HCT116 (cell line): ENCODE measurements at regions not wholly inside any gene's neighbourhood (a gene's known extent, or its start where the extent isn't known, plus 50 kb on each side); places are given as distances from the start of the nearest gene placed in this dataset.

ENCODE experiments used
- ATAC-seq: fragments of 200-7000 bp; cut with Tn5 transposase; 2 replicates; pipeline ENCODE4 v1.9.1; 2020; ENCODE audit warnings: mild to moderate bottlenecking, moderate library complexity
- BruUV-seq: library from RNA; stranded (reverse); fragments of 400-500 nt; replicated peaks from 2 replicates; lab custom pipeline; 2021; lab: Mats Ljungman, UMichigan
- CTCF ChIA-PET: fragments of 300-600 bp; sonication (Branson Sonifier 250); formaldehyde crosslinking; loops from one replicate; lab custom pipeline; 2021; ENCODE audit warnings: antibody characterized with exemption; lab: Charles Lee
- POLR2A ChIA-PET: fragments of 300-600, 350-600 bp; sonication (Branson Sonifier 250); formaldehyde crosslinking; loops from one replicate; lab custom pipeline; 2021; ENCODE audit warnings: antibody characterized with exemption; lab: Charles Lee
- RAD21 ChIA-PET, 2 experiments: fragments of 300-600 bp; sonication (Branson Sonifier 250); formaldehyde crosslinking; loops; one replicate each; lab custom pipeline; 2023; ENCODE audit warnings: low total read pairs in 2 of 2; ENCODE audit not compliant: uncharacterized antibody in 2 of 2, unreplicated experiment in 2 of 2, low non-redundant PET in 1 of 2; lab: Charles Lee
- DNase-seq: peaks from one replicate; pipeline ENCODE4 v3.0.0-alpha.2; 2010; ENCODE audit warnings: low read depth, low spot score
- H2AFZ ChIP-seq: fragments of 200-600 bp; shearing (Covaris generic), sonication (generic); 2 replicates; pipeline ENCODE4 v1.6.1; 2017; ENCODE audit warnings: low read depth, mixed run types, mixed read lengths, antibody characterized with exemption, low read length; ENCODE audit not compliant: poor library complexity, severe bottlenecking
- H3K27ac ChIP-seq: 2 replicates; pipeline ENCODE4 v1.5.1; 2012; ENCODE audit warnings: low read depth, low read length
- H3K27me3 ChIP-seq: fragments of 200-600 bp; sonication (generic); 2 replicates; pipeline ENCODE4 v1.6.1; 2016; ENCODE audit warnings: mixed run types, low read length, mixed read lengths; ENCODE audit not compliant: insufficient read depth
- H3K36me3 ChIP-seq, 2 experiments: fragments of 200-500 bp in 1 of 2; fragments of 200-600 bp in 1 of 2; sonication (Bioruptor generic) in 1 of 2; sonication (generic) in 1 of 2; 2 replicates each; pipeline versions ENCODE4 v1.5.1 to v1.6.1; 2014 to 2016; ENCODE audit warnings: low read length in 2 of 2, inconsistent platforms in 1 of 2, mixed read lengths in 1 of 2, mixed run types in 1 of 2; ENCODE audit not compliant: insufficient read depth in 2 of 2, control insufficient read depth in 1 of 2
- H3K4me1 ChIP-seq, 2 experiments: fragments of 200-600 bp in 1 of 2; sonication (generic) in 1 of 2; 2 replicates each; pipeline versions ENCODE4 v1.5.1 to v1.6.1; 2012 to 2017; ENCODE audit warnings: low read length in 2 of 2, inconsistent platforms in 1 of 2, mild to moderate bottlenecking in 1 of 2, mixed read lengths in 1 of 2, mixed run types in 1 of 2, moderate library complexity in 1 of 2; ENCODE audit not compliant: insufficient read depth in 2 of 2, control insufficient read depth in 1 of 2
- H3K4me2 ChIP-seq: fragments of 200-600 bp; sonication (generic); 2 replicates; pipeline ENCODE4 v1.6.1; 2017; ENCODE audit warnings: mixed run types, low read length, mixed read lengths
- H3K4me3 ChIP-seq, 2 experiments: fragments of 200-600 bp in 1 of 2; sonication (generic) in 1 of 2; replicated peaks in 1 of 2; 2 replicates each; pipeline ENCODE4 v1.5.1; 2011 to 2016; ENCODE audit warnings: low read length in 2 of 2, control low read depth in 1 of 2, low read depth in 1 of 2, mild to moderate bottlenecking in 1 of 2, mixed read lengths in 1 of 2, mixed run types in 1 of 2
- H3K79me2 ChIP-seq: fragments of 200-600 bp; sonication (generic); 2 replicates; pipeline ENCODE4 v1.6.1; 2017; ENCODE audit warnings: mild to moderate bottlenecking, mixed run types, low read length, moderate library complexity, mixed read lengths; ENCODE audit not compliant: insufficient read depth
- H3K9ac ChIP-seq: fragments of 200-600 bp; sonication (generic); 2 replicates; pipeline ENCODE4 v1.6.1; 2016; ENCODE audit warnings: low read length, mixed read lengths
- H3K9me2 ChIP-seq: fragments of 200-600 bp; sonication (generic), shearing (Covaris generic); 2 replicates; pipeline ENCODE4 v1.6.1; 2017; ENCODE audit warnings: mixed run types, mild to moderate bottlenecking, moderate library complexity; ENCODE audit not compliant: insufficient read depth
- H3K9me3 ChIP-seq, 2 experiments: fragments of 200-500 bp in 1 of 2; fragments of 200-600 bp in 1 of 2; sonication (Bioruptor generic) in 1 of 2; sonication (generic) in 1 of 2; 2 replicates each; pipeline ENCODE4 v1.6.1; 2014 to 2017; ENCODE audit warnings: low read length in 2 of 2, mixed read lengths in 2 of 2, inconsistent platforms in 1 of 2, low read depth in 1 of 2, mild to moderate bottlenecking in 1 of 2, mixed run types in 1 of 2, moderate library complexity in 1 of 2; ENCODE audit not compliant: control insufficient read depth in 1 of 2, insufficient read depth in 1 of 2
- H4K20me1 ChIP-seq: fragments of 200-600 bp; sonication (generic), shearing (Covaris generic); 2 replicates; pipeline ENCODE4 v1.6.1; 2017; ENCODE audit warnings: mixed run types, mild to moderate bottlenecking, moderate library complexity; ENCODE audit not compliant: insufficient read depth
- ATF3 ChIP-seq: IDR thresholded peaks from 2 replicates; pipeline ENCODE4 v1.6.1; 2012
- CBX3 ChIP-seq: IDR thresholded peaks from 2 replicates; pipeline ENCODE4 v1.6.1; 2012; ENCODE audit warnings: low read depth
- CEBPB ChIP-seq: IDR thresholded peaks from 2 replicates; pipeline ENCODE4 v1.6.1; 2012; ENCODE audit warnings: low read depth
- CTCF ChIP-seq, 3 experiments: fragments of 200-600 bp in 1 of 3; sonication (generic) in 1 of 3; IDR thresholded peaks in 2 of 3; conservative IDR thresholded peaks in 1 of 3; 2 replicates each; pipeline ENCODE4 v1.5.1; 2012 to 2017; ENCODE audit warnings: low read depth in 2 of 3, low read length in 2 of 3, antibody characterized with exemption in 1 of 3, borderline replicate concordance in 1 of 3, control low read depth in 1 of 3, mild to moderate bottlenecking in 1 of 3, mixed read lengths in 1 of 3, mixed run types in 1 of 3, moderate library complexity in 1 of 3; ENCODE audit not compliant: insufficient read depth in 1 of 3
- EGR1 ChIP-seq: IDR thresholded peaks from 2 replicates; pipeline ENCODE4 v1.6.1; 2012; ENCODE audit warnings: low read depth
- EZH2phosphoT487 ChIP-seq: fragments of 200-600 bp; IDR thresholded peaks from 2 replicates; pipeline ENCODE4 v1.6.1; 2018; ENCODE audit warnings: antibody characterized with exemption, borderline replicate concordance
- FOSL1 ChIP-seq: IDR thresholded peaks from 2 replicates; pipeline ENCODE4 v1.6.1; 2012; ENCODE audit warnings: low read depth
- JUND ChIP-seq: IDR thresholded peaks from 2 replicates; pipeline ENCODE4 v1.6.1; 2012
- POLR2A ChIP-seq: IDR thresholded peaks from 2 replicates; pipeline ENCODE4 v1.7.0; 2011; ENCODE audit warnings: borderline replicate concordance; ENCODE audit not compliant: insufficient read depth, insufficient read length; ENCODE audit errors: extremely low read depth
- POLR2AphosphoS5 ChIP-seq: IDR thresholded peaks from 2 replicates; pipeline ENCODE4 v1.6.1; 2011; ENCODE audit warnings: mild to moderate bottlenecking, low read depth, low read length, moderate library complexity
- RAD21 ChIP-seq: IDR thresholded peaks from 2 replicates; pipeline ENCODE4 v1.6.1; 2012; ENCODE audit warnings: low read depth, mild to moderate bottlenecking
- REST ChIP-seq: IDR thresholded peaks from 2 replicates; pipeline ENCODE4 v1.6.1; 2012; ENCODE audit warnings: low read depth
- SP1 ChIP-seq: IDR thresholded peaks from 2 replicates; pipeline ENCODE4 v1.6.1; 2012; ENCODE audit warnings: low read depth
- SRF ChIP-seq: IDR thresholded peaks from 2 replicates; pipeline ENCODE4 v1.6.1; 2012; ENCODE audit warnings: low read depth
- TCF7L2 ChIP-seq: IDR thresholded peaks from 2 replicates; pipeline ENCODE4 v1.7.0; 2011; ENCODE audit warnings: borderline replicate concordance, inconsistent platforms; ENCODE audit not compliant: insufficient read depth, insufficient read length; ENCODE audit errors: extremely low read depth
- ZBTB33 ChIP-seq: IDR thresholded peaks from 2 replicates; pipeline ENCODE4 v1.6.1; 2011; ENCODE audit warnings: mild to moderate bottlenecking, low read length, moderate library complexity; ENCODE audit not compliant: insufficient replicate concordance; ENCODE audit errors: extremely low read depth
- ZFX ChIP-seq: fragments of 450-650 bp; IDR thresholded peaks from 2 replicates; pipeline ENCODE4 v1.6.1; 2017
- ZNF274 ChIP-seq: fragments of 200-500 bp; sonication (Bioruptor generic); IDR thresholded peaks from 2 replicates; pipeline ENCODE4 v1.6.1; 2014; ENCODE audit warnings: mild to moderate bottlenecking, low read depth, low read length, inconsistent platforms
- intact Hi-C: fragments of 100-400 bp; cut with micrococcal nuclease; formaldehyde crosslinking; loops from 2 replicates; pipeline ENCODE4 v1.10.0; 2022

GRCh38 chr4:65789341-65789740 lies 119.1 kb upstream of the EPHA5 start:
- Histone ChIP-seq H3K9me2 (no peaks in the 10 kb centered on the region), H2AFZ (no peak overlapping the region), H3K9me3 (peaks cover 0 to 9% of the 10 kb centered on the region in 2 experiments; a peak in 2 of 4 replicates), H3K4me2 (no peak overlapping the region), H3K27ac (no peak overlapping the region), H3K36me3 (no peaks in the 10 kb centered on the region), H3K79me2 (no peaks in the 10 kb centered on the region), H4K20me1 (no peaks in the 10 kb centered on the region), H3K9ac (no peak overlapping the region), H3K27me3 (no peaks in the 10 kb centered on the region), H3K4me3 (no peak overlapping the region), H3K4me1 (no peaks in the 10 kb centered on the region)
- ATAC-seq (no peak), DNase-seq (no peak)
- CTCF ChIA-PET = no interaction called here
- intact Hi-C loops = no loop called here
- BruUV-seq = no TSS peak
- RAD21 ChIA-PET = no interaction called here
- POLR2A ChIA-PET = no interaction called here
- TF ChIP-seq ZBTB33 (no peak), CEBPB (no peak), ZFX (no peak), SP1 (no peak), EZH2phosphoT487 (no peak), ATF3 (no peak), TCF7L2 (no peak), JUND (no peak), ZNF274 (no peak), POLR2A (no peak), REST (no peak), FOSL1 (no peak), RAD21 (no peak), CTCF (IDR thresholded peaks at IDR 0.05 in 2 of 3, conservative IDR thresholded peaks at IDR 0.05 in 1 of 3; ENCODE audit: borderline replicate concordance in 1 of 3, insufficient read depth in 1 of 3, low read depth in 2 of 3, low read length in 2 of 3) (no peak), EGR1 (no peak), CBX3 (no peak), POLR2AphosphoS5 (no peak), SRF (no peak)
